ENCODE measurements at regions not wholly inside any gene's neighbourhood (a gene's known extent, or its start where the extent isn't known, plus 50 kb on each side); places are given as distances from the start of the nearest gene placed in this dataset.

GRCh38 chr5:107129051-107129450, 541.7 kb downstream of the EFNA5 start:
- Histone ChIP-seq H3K36me3 (ENCODE audit: insufficient read depth, low read length) (no peaks in the 10 kb centered on the region), H2AFZ (ENCODE audit: low read depth, low read length) (no peak overlapping the region), H3K4me3 (ENCODE audit: insufficient read depth, low read depth, low read length) (no peak overlapping the region), H3K27me3 (ENCODE audit: insufficient read depth, low read length) (no peaks in the 10 kb centered on the region), H3K79me2 (ENCODE audit: insufficient read depth, low read length) (no peaks in the 10 kb centered on the region), H4K20me1 (ENCODE audit: insufficient read depth, low read length) (no peaks in the 10 kb centered on the region), H3K27ac (ENCODE audit: low read depth, low read length) (no peak overlapping the region), H3K4me2 (ENCODE audit: low read length) (no peak overlapping the region), H3K4me1 (ENCODE audit: insufficient read depth, low read length) (no peaks in the 10 kb centered on the region), H3K9me3 (ENCODE audit: insufficient read depth, low read depth, low read length) (no peaks in the 10 kb centered on the region), H3K9ac (ENCODE audit: low read length) (no peak overlapping the region)
- TF ChIP-seq CTCF (IDR thresholded peaks at IDR 0.05; ENCODE audit: insufficient read depth, low read depth, low read length) (no peak), EZH2 (IDR thresholded peaks at IDR 0.05; ENCODE audit: insufficient read depth, low read length) (no peak)
- peaks cover 2% of the 10 kb centered on the region for H3K9me3 Mint-ChIP-seq (ENCODE audit: unreplicated experiment)
- H3K27ac Mint-ChIP-seq (ENCODE audit: unreplicated experiment) = no peak overlapping the region
- peak; percentile 79 for DNase-seq (ENCODE audit: low read depth)
- H3K36me3 Mint-ChIP-seq (ENCODE audit: low read depth, unreplicated experiment) = no peaks in the 10 kb centered on the region
- no peaks in the 10 kb centered on the region for H3K27me3 Mint-ChIP-seq (ENCODE audit: low read depth, unreplicated experiment)
- H3K4me3 Mint-ChIP-seq (ENCODE audit: unreplicated experiment) = no peak overlapping the region
- peaks cover 3% of the 10 kb centered on the region for H3K4me1 Mint-ChIP-seq (ENCODE audit: low read depth, unreplicated experiment)
- no peak for FAIRE-seq

DNA sequence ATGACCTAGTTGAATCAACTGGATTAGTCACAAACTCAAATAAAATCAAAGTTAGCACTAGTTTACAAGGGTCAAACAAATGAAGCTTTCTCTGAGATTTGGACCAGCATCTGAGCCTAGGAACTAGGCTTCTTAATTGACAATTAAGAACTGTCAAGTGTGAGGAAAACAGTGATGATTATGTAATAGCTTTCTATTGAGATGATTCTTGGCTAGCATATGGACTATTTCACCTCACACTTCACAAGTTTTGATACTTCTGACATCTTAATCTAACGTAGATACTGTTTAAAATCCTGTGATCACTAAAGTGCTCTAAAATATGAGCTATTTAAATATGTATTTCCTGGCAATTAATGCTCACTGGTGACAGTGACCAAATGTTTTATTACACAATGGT, 542.9 kb downstream of the EFNA5 start:
- Mint-ChIP-seq H3K36me3 (ENCODE audit: low read depth, unreplicated experiment) (no peaks in the 10 kb centered on the region), H3K27me3 (ENCODE audit: low read depth, unreplicated experiment) (no peaks in the 10 kb centered on the region), H3K4me3 (ENCODE audit: unreplicated experiment) (no peak overlapping the region), H3K9me3 (ENCODE audit: unreplicated experiment) (no peaks in the 10 kb centered on the region), H3K4me1 (ENCODE audit: low read depth, unreplicated experiment) (peaks cover 3% of the 10 kb centered on the region), H3K27ac (ENCODE audit: unreplicated experiment) (no peak overlapping the region)
- H3K79me2 ChIP-seq (ENCODE audit: insufficient read depth, low read length) = no peaks in the 10 kb centered on the region
- H3K9ac ChIP-seq (ENCODE audit: low read length) = no peak overlapping the region
- no peaks in the 10 kb centered on the region for H3K36me3 ChIP-seq (ENCODE audit: insufficient read depth, low read length)
- no peak overlapping the region for H3K4me3 ChIP-seq (ENCODE audit: insufficient read depth, low read depth, low read length)
- no peaks in the 10 kb centered on the region for H4K20me1 ChIP-seq (ENCODE audit: insufficient read depth, low read length)
- H3K4me2 ChIP-seq (ENCODE audit: low read length) = no peak overlapping the region
- FAIRE-seq (no peak), DNase-seq (ENCODE audit: low read depth) (no peak)
- no peak overlapping the region for H3K27ac ChIP-seq (ENCODE audit: low read depth, low read length)
- H3K9me3 ChIP-seq (ENCODE audit: insufficient read depth, low read depth, low read length) = no peaks in the 10 kb centered on the region
- no peak overlapping the region for H2AFZ ChIP-seq (ENCODE audit: low read depth, low read length)
- H3K27me3 ChIP-seq (ENCODE audit: insufficient read depth, low read length) = no peaks in the 10 kb centered on the region
- TF ChIP-seq CTCF (IDR thresholded peaks at IDR 0.05; ENCODE audit: insufficient read depth, low read depth, low read length) = no peak
- no peak for TF ChIP-seq EZH2 (IDR thresholded peaks at IDR 0.05; ENCODE audit: insufficient read depth, low read length)
- H3K4me1 ChIP-seq (ENCODE audit: insufficient read depth, low read length) = no peaks in the 10 kb centered on the region

DNA sequence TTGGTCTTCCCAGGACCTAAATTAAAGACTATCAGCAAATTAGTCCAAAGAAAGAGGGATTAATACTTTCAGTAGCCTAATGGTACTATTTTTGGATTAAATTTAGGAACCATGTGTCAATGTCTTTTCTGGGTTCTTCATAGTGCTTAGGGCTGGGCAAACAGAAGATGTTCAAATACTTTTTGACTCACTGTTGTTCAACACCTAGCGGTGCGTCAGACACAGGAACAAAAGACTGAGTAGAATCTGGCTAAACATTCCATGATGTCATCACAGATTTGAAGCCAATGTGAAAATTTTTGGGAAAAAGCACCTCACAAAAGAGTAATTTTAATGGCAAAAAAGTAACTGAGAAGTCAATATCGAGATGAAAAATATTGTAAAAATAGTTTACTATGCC, 544.4 kb downstream of the EFNA5 start:
- Histone ChIP-seq H3K27me3 (ENCODE audit: insufficient read depth, low read length) (no peaks in the 10 kb centered on the region), H3K4me1 (ENCODE audit: insufficient read depth, low read length) (no peaks in the 10 kb centered on the region)
- DNase-seq (ENCODE audit: low read depth) = no peak

More for the DNA sequence above, 544.4 kb downstream of the EFNA5 start:
- H3K4me3 Mint-ChIP-seq (ENCODE audit: unreplicated experiment) = no peak overlapping the region
- Histone ChIP-seq H3K27ac (ENCODE audit: low read depth, low read length) (no peak overlapping the region), H3K79me2 (ENCODE audit: insufficient read depth, low read length) (no peaks in the 10 kb centered on the region), H3K9ac (ENCODE audit: low read length) (no peak overlapping the region), H3K4me3 (ENCODE audit: insufficient read depth, low read depth, low read length) (no peak overlapping the region), H3K4me2 (ENCODE audit: low read length) (no peak overlapping the region), H3K9me3 (ENCODE audit: insufficient read depth, low read depth, low read length) (no peaks in the 10 kb centered on the region), H4K20me1 (ENCODE audit: insufficient read depth, low read length) (no peaks in the 10 kb centered on the region), H2AFZ (ENCODE audit: low read depth, low read length) (no peak overlapping the region), H3K36me3 (ENCODE audit: insufficient read depth, low read length) (no peaks in the 10 kb centered on the region)
- no peak for FAIRE-seq
- peaks cover 3% of the 10 kb centered on the region for H3K4me1 Mint-ChIP-seq (ENCODE audit: low read depth, unreplicated experiment)
- no peaks in the 10 kb centered on the region for H3K9me3 Mint-ChIP-seq (ENCODE audit: unreplicated experiment)
- no peaks in the 10 kb centered on the region for H3K27me3 Mint-ChIP-seq (ENCODE audit: low read depth, unreplicated experiment)
- TF ChIP-seq CTCF (IDR thresholded peaks at IDR 0.05; ENCODE audit: insufficient read depth, low read depth, low read length) (no peak), EZH2 (IDR thresholded peaks at IDR 0.05; ENCODE audit: insufficient read depth, low read length) (no peak)
- no peak overlapping the region for H3K27ac Mint-ChIP-seq (ENCODE audit: unreplicated experiment)
- H3K36me3 Mint-ChIP-seq (ENCODE audit: low read depth, unreplicated experiment) = no peaks in the 10 kb centered on the region

Data from astrocyte (in vitro differentiated cells and primary cell).